Osteoblast (primary cell): ENCODE measurements at regions not wholly inside any gene's neighbourhood (a gene's known extent, or its start where the extent isn't known, plus 50 kb on each side); places are given as distances from the start of the nearest gene placed in this dataset.

Source experiments
- DNase-seq: peaks from one replicate; pipeline ENCODE4 v3.0.0; 2011; ENCODE audit warnings: low spot score, mixed read lengths; ENCODE audit not compliant: insufficient read length; ENCODE audit errors: missing footprints
- H2AFZ ChIP-seq: 2 replicates; pipeline ENCODE4 v1.6.0; 2011; ENCODE audit warnings: mild to moderate bottlenecking, low read length
- H3K27ac ChIP-seq: 2 replicates; pipeline ENCODE4 v1.5.1; 2011; ENCODE audit warnings: mild to moderate bottlenecking, low read depth, low read length, moderate library complexity
- H3K27me3 ChIP-seq: 2 replicates; pipeline ENCODE4 v1.6.0; 2012; ENCODE audit warnings: mild to moderate bottlenecking, control low read depth, inconsistent platforms, low read length, moderate library complexity; ENCODE audit not compliant: insufficient read depth
- H3K36me3 ChIP-seq: 2 replicates; pipeline ENCODE4 v1.5.1; 2011; ENCODE audit warnings: mild to moderate bottlenecking, low read length, control low read depth, moderate library complexity; ENCODE audit not compliant: insufficient read depth
- H3K4me1 ChIP-seq: 2 replicates; pipeline ENCODE4 v1.5.1; 2011; ENCODE audit warnings: mild to moderate bottlenecking, low read length, control low read depth, moderate library complexity; ENCODE audit not compliant: insufficient read depth
- H3K4me2 ChIP-seq: 2 replicates; pipeline ENCODE4 v1.6.0; 2011; ENCODE audit warnings: mild to moderate bottlenecking, low read length; ENCODE audit not compliant: insufficient read depth
- H3K4me3 ChIP-seq: fragments of 200-600 bp; sonication (generic); 3 replicates; pipeline ENCODE4 v1.5.1; 2012; ENCODE audit warnings: mild to moderate bottlenecking, low read length, inconsistent platforms; ENCODE audit not compliant: insufficient read depth
- H3K79me2 ChIP-seq: 2 replicates; pipeline ENCODE4 v1.6.0; 2012; ENCODE audit warnings: mild to moderate bottlenecking, low read length, control low read depth, inconsistent platforms; ENCODE audit not compliant: insufficient read depth
- H3K9me3 ChIP-seq: 2 replicates; pipeline ENCODE4 v1.5.1; 2011; ENCODE audit warnings: low read depth, low read length, control low read depth
- H4K20me1 ChIP-seq: 2 replicates; pipeline ENCODE4 v1.6.0; 2012; ENCODE audit warnings: mild to moderate bottlenecking, low read length, control low read depth; ENCODE audit not compliant: insufficient read depth
- CTCF ChIP-seq: IDR thresholded peaks from 2 replicates; pipeline ENCODE4 v1.5.1; 2011; ENCODE audit warnings: mild to moderate bottlenecking, low read depth, low read length, moderate library complexity; ENCODE audit errors: extremely low read depth

GRCh38 chr3:86748015-86748414 lies 242.9 kb downstream of the VGLL3 start:
- no peaks in the 10 kb centered on the region for H3K9me3 ChIP-seq
- H4K20me1 ChIP-seq: no peaks in the 10 kb centered on the region
- no peak overlapping the region for H3K4me2 ChIP-seq
- no peak overlapping the region for H2AFZ ChIP-seq
- H3K79me2 ChIP-seq: no peaks in the 10 kb centered on the region
- DNase-seq: no peak
- H3K4me3 ChIP-seq: no peak overlapping the region
- H3K36me3 ChIP-seq: no peaks in the 10 kb centered on the region
- H3K4me1 ChIP-seq: no peaks in the 10 kb centered on the region
- H3K27ac ChIP-seq: no peak overlapping the region
- H3K27me3 ChIP-seq: no peaks in the 10 kb centered on the region
- TF ChIP-seq CTCF: no peak

- Histone ChIP-seq H3K27me3 (no peaks in the 10 kb centered on the region), H2AFZ (no peak overlapping the region), H3K36me3 (no peaks in the 10 kb centered on the region), H3K4me3 (no peak overlapping the region), H3K4me2 (no peak overlapping the region), H3K4me1 (no peaks in the 10 kb centered on the region), H3K79me2 (no peaks in the 10 kb centered on the region), H3K27ac (no peak overlapping the region), H4K20me1 (no peaks in the 10 kb centered on the region), H3K9me3 (no peaks in the 10 kb centered on the region)
- no peak for TF ChIP-seq CTCF
- DNase-seq: no peak
Measured at GRCh38 chr3:86744051-86744450, 246.9 kb downstream of the VGLL3 start.

GRCh38 chr3:86743233-86743632 lies 247.7 kb downstream of the VGLL3 start:
- H3K79me2 ChIP-seq: no peaks in the 10 kb centered on the region
- no peaks in the 10 kb centered on the region for H3K27me3 ChIP-seq
- no peak overlapping the region for H3K27ac ChIP-seq
- no peaks in the 10 kb centered on the region for H3K9me3 ChIP-seq
- no peaks in the 10 kb centered on the region for H3K4me1 ChIP-seq
- H2AFZ ChIP-seq: no peak overlapping the region
- TF ChIP-seq CTCF: no peak
- no peaks in the 10 kb centered on the region for H4K20me1 ChIP-seq
- H3K36me3 ChIP-seq: no peaks in the 10 kb centered on the region
- no peak for DNase-seq
- no peak overlapping the region for H3K4me2 ChIP-seq
- no peak overlapping the region for H3K4me3 ChIP-seq

GRCh38 chr3:86740751-86741150 lies 250.2 kb downstream of the VGLL3 start:
- Histone ChIP-seq H3K36me3 (no peaks in the 10 kb centered on the region), H3K4me2 (no peak overlapping the region), H3K27ac (no peak overlapping the region), H3K4me1 (no peaks in the 10 kb centered on the region), H4K20me1 (no peaks in the 10 kb centered on the region), H3K9me3 (no peaks in the 10 kb centered on the region), H3K4me3 (no peak overlapping the region), H3K79me2 (no peaks in the 10 kb centered on the region), H3K27me3 (no peaks in the 10 kb centered on the region), H2AFZ (no peak overlapping the region)
- no peak for TF ChIP-seq CTCF
- no peak for DNase-seq
